ENCODE measurements at regions not wholly inside any gene's neighbourhood (a gene's known extent, or its start where the extent isn't known, plus 50 kb on each side); places are given as distances from the start of the nearest gene placed in this dataset.

GRCh38 chr22:27179161-27179560 lies 521.8 kb downstream of the MIAT start:
- DNase-seq (ENCODE audit: low read depth) = no peak

DNA sequence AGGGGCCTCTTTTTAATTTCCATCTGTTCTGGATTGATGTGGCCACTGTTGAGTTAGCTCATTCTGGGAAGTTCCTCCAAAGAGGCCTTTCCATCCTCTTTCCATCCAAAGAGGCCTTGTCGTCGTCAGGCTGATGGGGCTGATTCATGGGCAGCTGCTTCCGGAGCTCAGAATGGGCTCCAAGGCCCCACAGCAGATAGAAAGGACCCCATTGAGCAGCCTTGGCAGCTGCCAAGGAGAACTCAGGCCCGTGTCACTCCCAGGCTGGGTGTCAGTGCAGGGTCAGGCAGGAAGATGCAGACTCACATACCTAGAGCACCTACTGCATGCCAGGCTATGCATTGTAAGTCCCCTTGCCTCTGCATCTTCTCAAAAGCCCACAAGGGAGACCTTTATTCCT lies 524.1 kb downstream of the MIAT start:
- DNase-seq (ENCODE audit: low read depth) = no peak

GRCh38 chr22:27183474-27183873 lies 526.1 kb downstream of the MIAT start:
- no peak for DNase-seq (ENCODE audit: low read depth)

GRCh38 chr22:27185099-27185709 lies 527.8 kb downstream of the MIAT start:
- DNase-seq (ENCODE audit: low read depth) = no peak

GRCh38 chr22:27185760-27186302 lies 528.4 kb downstream of the MIAT start:
- no peak for DNase-seq (ENCODE audit: low read depth)

DNA sequence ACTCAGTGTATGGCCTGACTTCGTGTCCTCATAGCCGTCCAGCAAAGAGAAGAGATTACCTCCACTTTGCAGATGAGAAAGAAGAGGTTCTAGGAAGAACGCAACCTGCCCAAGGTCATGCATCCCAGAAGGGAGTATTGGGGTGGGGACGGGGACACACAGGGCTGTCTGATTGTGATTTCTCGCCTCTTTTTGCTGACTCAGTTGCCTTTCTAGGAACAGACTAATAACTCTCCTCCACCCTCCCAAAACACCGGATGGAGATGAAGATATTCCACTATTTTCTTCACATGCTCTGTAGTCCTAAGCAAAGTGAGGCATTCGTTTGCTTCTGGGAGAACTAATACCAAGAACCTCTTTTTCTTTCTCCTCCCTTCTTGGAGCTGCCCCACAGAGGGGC lies 529.3 kb downstream of the MIAT start:
- DNase-seq (ENCODE audit: low read depth) = no peak

GRCh38 chr22:27192135-27192829 lies 534.9 kb downstream of the MIAT start:
- no peak for DNase-seq (ENCODE audit: low read depth)

DNA sequence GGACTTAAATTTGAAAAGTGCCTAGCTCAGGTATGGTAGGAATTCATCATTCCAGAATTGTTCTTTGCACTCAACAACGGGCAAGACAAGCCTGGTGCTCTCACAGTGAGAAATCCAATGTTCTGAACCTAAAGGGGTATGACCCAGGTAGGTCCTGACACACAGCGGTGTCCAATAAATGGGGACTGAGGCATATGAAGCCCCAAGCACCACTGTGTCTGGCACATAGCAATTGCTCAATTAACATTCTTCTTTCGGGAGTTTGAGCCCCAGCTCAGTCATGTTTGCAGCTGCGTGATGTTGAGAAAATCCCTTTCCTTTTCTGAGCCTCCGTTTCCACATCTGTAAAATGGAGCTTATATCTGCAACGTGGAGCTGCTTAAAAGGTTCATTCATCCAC lies 535.8 kb downstream of the MIAT start:
- no peak for DNase-seq (ENCODE audit: low read depth)

DNA sequence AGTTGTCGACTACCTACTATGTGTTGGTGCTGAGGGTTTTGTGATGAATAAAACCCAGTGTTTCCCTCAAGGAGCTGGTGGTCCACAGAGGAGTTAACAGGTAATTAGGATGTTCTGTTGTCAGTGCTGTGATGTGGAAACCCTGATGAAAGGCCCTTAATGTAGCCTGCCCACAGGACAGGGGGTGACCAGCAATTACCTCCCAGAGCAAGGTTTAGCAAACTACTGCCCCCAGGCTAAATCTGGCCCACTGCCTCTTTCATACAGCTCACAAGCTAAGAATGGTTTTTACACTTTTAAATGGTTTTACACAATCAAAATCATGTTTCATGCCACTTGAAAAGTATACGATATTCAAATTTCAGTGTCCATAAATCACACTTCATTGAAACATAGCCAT lies 536.2 kb downstream of the MIAT start:
- no peak for DNase-seq (ENCODE audit: low read depth)

GRCh38 chr22:27194096-27194748 lies 536.8 kb downstream of the MIAT start:
- DNase-seq (ENCODE audit: low read depth) = no peak

DNA sequence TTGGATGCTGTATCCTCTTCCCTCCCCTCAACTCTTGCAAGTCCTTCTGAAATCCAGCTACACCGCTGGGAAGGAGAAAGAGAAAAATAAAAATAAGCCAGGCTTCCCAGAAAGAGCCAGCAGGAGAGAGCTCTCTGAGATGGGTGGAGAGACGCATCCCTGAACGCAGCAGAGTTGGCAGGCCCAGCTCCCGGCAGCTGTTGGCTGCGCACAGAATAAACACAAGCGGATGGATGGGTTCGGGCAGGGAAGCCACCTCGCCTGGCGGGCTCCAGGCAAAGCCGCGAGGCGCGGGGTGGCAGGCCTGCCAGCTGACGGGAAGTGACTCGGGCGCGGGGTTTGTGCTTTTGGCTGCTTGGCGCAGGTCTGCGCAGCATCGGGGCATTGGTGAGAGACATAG lies 537.7 kb downstream of the MIAT start:
- DNase-seq (ENCODE audit: low read depth) = no peak

DNA sequence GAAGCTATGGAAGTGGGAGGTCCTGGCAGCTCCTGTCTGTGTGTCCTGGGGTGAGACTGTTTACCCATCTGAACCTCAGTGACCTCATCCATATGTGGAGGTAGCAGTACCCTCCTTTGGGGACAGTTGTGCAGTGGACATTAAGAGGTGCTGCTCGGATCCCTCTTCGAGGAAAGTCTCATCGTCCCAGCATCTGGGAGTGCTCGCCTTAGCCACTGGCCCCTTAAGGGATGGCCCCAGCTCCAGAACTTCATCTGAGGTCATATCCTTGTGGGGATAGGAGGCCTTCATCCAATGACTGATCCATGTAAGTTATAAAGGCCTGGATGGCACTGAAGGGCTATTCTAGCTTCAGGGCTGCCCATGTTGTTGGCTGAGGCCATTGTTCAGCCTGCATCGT lies 538.1 kb downstream of the MIAT start:
- DNase-seq (ENCODE audit: low read depth) = no peak

DNA sequence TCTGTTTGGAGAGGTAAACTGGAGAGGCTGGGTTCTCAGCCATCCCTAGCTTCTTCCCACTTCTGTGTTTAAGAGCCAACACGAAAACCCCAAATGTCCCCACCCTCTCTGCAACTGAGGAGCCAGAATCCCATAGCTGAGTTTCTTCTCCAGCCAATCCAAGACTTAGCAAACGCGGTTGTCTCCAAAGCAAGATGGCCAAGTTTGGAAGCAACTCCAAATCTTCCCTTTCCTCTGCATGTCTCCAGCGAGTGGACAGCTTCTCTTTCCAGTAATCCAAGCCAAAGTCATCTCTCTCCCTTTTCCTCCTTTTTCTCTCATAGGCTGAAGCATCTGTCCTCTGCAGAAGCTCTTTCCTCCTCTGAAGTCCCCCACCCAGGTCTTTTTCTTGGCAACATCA lies 539.2 kb downstream of the MIAT start:
- DNase-seq (ENCODE audit: low read depth) = no peak

DNA sequence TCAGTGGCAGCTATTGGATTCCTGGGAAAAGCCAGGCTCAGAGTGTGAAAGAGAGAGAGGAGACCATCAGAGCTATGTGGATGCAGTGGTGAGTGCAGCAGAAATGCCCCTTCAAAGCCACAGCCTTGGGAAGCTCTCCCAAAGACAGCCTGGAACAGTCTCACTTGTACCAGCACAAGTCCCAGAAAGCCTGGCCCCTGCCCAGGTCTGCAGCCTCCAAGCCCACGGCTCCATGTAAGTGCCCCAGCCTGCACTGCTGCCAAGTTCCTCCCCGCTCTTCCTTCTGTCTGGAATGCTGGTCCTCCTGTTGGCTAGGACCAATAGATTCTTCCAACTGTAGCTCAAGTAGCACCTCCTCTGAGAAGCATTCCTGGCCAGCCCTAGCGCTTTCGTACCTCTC lies 539.7 kb downstream of the MIAT start:
- no peak for DNase-seq (ENCODE audit: low read depth)

GRCh38 chr22:27197618-27198017 lies 540.2 kb downstream of the MIAT start:
- no peak for DNase-seq (ENCODE audit: low read depth)

- no peak for DNase-seq (ENCODE audit: low read depth)
These were observed 541.2 kb downstream of the MIAT start for GRCh38 chr22:27198518-27199035.

DNA sequence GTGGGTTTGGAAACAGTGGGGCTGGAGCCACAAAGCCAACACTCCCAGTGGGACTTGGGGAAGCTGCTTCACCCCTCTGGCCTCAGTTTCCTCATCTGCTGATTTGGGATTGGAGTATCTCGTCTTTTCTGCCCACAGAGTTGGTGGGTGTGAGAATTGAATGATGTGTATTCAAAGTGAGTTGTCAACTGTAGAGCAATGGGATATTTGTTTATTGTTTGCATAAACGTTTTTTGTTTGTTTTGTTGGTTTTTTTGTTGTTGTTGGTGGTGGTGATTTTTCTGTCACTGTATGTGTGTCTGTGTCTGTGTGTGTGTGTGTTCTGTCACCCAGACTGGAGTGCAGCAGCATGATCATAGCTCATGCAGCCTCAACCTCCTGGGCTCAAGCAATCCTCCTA lies 542.0 kb downstream of the MIAT start:
- no peak for DNase-seq (ENCODE audit: low read depth)

DNA sequence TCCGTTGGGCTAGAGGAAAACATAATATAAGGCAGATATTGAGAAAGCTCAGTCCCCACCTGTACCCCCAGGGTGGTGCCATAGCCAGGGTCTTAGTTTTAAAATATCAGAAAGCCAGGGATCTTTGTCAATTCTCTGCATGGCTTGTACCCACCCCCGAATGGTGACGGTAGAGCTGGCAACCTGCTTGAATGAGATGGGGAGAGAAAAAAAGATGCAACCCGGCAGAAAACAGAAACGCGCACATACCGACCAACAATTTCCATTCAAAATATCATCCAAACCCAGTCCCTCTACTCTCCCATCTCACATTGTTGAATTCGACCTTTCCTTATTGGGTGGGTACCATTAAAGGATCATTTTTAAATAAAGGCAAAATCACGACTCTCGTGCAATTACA lies 543.9 kb downstream of the MIAT start:
- no peak for DNase-seq (ENCODE audit: low read depth)

DNA sequence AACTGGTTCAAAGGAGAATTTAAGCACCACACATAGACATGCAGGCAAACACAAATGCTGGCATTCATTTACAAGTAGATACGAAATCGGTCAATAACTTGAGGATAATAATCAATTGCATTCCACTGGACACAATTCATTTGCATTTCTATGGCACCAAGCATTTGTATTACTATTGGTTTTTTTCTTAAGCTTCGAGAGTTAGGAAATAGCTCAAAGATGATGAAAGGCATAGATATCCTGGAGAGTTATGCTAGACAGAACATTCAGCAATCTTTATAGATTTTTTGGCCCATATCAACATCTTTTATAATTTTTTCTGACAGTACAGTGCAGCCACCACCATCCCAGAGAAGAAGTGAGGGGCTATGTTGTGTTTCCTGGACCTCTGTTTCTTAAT lies 544.4 kb downstream of the MIAT start:
- no peak for DNase-seq (ENCODE audit: low read depth)

GRCh38 chr22:27203276-27203660 lies 545.9 kb downstream of the MIAT start:
- no peak for DNase-seq (ENCODE audit: low read depth)

- no peak for DNase-seq (ENCODE audit: low read depth)
These were observed 546.9 kb downstream of the MIAT start for GRCh38 chr22:27204280-27204679.

DNA sequence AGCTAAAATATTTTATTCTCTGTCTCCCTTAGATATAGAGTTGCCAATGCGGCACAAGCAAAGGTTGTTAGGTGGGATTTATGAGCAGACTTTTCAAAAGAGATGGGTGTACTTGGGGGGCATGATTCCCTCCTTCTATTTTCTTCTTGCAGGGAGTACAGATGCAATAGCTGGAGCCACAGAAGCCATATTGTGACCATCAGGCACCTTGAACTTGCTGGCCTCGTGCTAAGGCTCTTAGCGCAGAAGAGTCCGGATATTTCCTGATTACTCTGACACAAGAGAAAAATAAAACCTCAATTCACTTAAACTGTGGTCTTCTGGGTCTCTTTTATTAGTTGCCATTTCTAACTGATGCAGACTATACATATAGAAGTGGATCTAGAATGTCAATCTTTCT lies 547.4 kb downstream of the MIAT start:
- DNase-seq (ENCODE audit: low read depth) = no peak

Data from stimulated activated CD8-positive, alpha-beta memory T cell treated with anti-CD3 and anti-CD28 coated beads, Interleukin-4, amount 100 ng/mL, for 24 hours (primary cell).